ENCODE measurements at regions not wholly inside any gene's neighbourhood (a gene's known extent, or its start where the extent isn't known, plus 50 kb on each side); places are given as distances from the start of the nearest gene placed in this dataset.

DNA sequence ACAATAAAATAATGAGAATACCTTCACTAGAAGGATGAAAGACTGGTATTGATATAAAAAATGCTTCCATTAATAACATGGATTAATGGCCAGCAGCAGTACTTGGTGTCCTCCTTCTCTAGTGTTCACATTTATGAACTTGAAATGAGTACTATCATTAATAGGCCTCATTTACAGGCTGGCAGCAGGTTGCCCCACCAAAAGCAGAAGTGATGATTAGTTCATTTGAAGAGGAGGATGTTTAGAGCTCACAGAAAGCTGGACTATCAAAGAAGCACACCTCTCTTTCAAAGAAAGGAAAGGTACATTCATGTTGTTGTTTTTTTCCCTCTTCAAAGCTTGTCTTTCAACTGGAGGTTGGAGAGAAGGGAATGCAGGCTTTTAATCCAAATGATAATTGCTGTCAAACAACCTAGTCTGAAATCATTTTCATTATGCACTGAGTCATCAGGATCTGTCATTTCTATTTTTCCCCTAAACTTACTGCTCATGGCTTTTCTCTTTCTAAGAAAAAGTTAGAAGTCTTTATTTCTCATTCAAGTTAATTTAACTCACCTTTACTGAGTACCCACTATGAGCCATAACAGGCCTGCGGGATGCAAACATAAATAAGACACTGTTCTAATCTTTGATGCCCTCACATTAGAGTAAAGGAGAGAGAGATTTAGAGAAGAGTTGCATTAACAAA is 157.9 kb upstream of the GRIP1 start:
- ATAC-seq (ENCODE audit: low read depth) (no peak), DNase-seq (ENCODE audit: low spot score) (no peak)
- H3K9me3 ChIP-seq (ENCODE audit: severe bottlenecking): no peaks in the 10 kb centered on the region
- no peak overlapping the region for H3K4me3 ChIP-seq (ENCODE audit: severe bottlenecking)
- no peaks in the 10 kb centered on the region for H3K27me3 ChIP-seq (ENCODE audit: insufficient read depth, poor library complexity, severe bottlenecking)
- no peak overlapping the region for H3K27ac ChIP-seq (ENCODE audit: poor library complexity, severe bottlenecking)
- TF ChIP-seq, protein P1, sequence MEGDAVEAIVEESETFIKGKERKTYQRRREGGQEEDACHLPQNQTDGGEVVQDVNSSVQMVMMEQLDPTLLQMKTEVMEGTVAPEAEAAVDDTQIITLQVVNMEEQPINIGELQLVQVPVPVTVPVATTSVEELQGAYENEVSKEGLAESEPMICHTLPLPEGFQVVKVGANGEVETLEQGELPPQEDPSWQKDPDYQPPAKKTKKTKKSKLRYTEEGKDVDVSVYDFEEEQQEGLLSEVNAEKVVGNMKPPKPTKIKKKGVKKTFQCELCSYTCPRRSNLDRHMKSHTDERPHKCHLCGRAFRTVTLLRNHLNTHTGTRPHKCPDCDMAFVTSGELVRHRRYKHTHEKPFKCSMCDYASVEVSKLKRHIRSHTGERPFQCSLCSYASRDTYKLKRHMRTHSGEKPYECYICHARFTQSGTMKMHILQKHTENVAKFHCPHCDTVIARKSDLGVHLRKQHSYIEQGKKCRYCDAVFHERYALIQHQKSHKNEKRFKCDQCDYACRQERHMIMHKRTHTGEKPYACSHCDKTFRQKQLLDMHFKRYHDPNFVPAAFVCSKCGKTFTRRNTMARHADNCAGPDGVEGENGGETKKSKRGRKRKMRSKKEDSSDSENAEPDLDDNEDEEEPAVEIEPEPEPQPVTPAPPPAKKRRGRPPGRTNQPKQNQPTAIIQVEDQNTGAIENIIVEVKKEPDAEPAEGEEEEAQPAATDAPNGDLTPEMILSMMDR (IDR thresholded peaks at IDR 0.05; ENCODE audit: poor library complexity, severe bottlenecking): no peak
- no peaks in the 10 kb centered on the region for H3K36me3 ChIP-seq (ENCODE audit: low read depth)
- no peaks in the 10 kb centered on the region for H3K4me1 ChIP-seq (ENCODE audit: insufficient read depth, poor library complexity, severe bottlenecking)

DNA sequence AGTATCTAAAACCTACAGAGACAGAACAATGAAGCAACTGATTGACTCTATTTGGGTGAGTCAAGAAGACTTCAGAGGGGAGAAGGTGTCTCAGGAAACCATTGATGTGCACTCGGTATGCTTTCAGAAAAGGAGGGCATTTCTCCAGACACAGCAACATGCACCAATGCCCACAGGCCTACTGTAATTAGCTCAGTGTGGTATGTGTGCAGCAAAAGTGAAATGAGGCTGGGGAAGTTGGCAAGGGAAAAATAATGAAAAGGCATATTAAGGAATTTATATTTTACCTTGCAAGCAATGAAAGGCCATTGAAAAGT is 158.4 kb upstream of the GRIP1 start:
- H3K27ac ChIP-seq (ENCODE audit: poor library complexity, severe bottlenecking): no peak overlapping the region
- TF ChIP-seq, protein P1 (IDR thresholded peaks at IDR 0.05; ENCODE audit: poor library complexity, severe bottlenecking): no peak
- no peak overlapping the region for H3K4me3 ChIP-seq (ENCODE audit: severe bottlenecking)
- ATAC-seq (ENCODE audit: low read depth) (no peak), DNase-seq (ENCODE audit: low spot score) (no peak)
- H3K9me3 ChIP-seq (ENCODE audit: severe bottlenecking): no peaks in the 10 kb centered on the region
- H3K27me3 ChIP-seq (ENCODE audit: insufficient read depth, poor library complexity, severe bottlenecking): no peaks in the 10 kb centered on the region
- H3K4me1 ChIP-seq (ENCODE audit: insufficient read depth, poor library complexity, severe bottlenecking): no peaks in the 10 kb centered on the region
- no peaks in the 10 kb centered on the region for H3K36me3 ChIP-seq (ENCODE audit: low read depth)

DNA sequence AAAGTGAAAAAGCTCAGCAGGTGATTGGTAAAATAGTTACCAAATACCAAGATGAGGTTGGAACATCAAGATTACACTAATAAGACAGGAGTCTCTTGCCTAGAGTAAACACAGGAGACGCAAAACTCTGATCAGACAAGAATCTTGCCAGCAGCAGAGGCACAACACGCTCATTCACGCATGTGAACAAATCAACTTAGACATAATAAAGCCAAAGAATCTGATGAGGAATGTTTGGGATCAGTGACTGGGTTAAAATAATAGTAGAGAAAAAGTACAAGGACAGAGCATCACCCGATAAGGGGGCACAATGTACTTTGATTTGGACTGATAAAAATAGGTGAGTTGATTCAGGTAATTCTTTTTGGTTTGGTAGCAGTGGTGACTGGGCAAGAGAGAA is 159.5 kb upstream of the GRIP1 start:
- no peaks in the 10 kb centered on the region for H3K36me3 ChIP-seq (ENCODE audit: low read depth)
- no peak for ATAC-seq (ENCODE audit: low read depth)

DNA sequence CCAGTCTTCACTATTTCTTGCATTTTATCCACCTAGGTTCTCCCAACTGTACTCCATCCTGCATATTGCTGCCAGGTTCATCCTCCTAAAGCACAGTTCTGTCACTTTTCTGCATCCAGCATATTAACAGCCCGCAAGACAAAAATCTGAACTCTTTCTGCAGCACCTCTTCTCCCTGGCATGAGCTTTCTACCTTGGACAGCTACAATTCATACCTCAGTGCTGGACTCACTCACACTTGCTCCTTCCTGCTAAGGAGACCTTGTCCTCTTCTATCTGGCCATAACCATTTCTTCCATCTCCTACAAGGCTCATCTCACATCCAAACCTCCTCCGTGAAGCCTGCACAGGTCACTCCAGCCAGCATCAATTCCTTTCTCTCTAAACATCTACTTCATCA is 170.1 kb upstream of the GRIP1 start:
- no peak for DNase-seq (ENCODE audit: low spot score)
- TF ChIP-seq, protein P1 (IDR thresholded peaks at IDR 0.05; ENCODE audit: poor library complexity, severe bottlenecking): no peak
- ATAC-seq (ENCODE audit: low read depth): no peak
- Histone ChIP-seq H3K9me3 (ENCODE audit: severe bottlenecking) (no peaks in the 10 kb centered on the region), H3K4me3 (ENCODE audit: severe bottlenecking) (no peak overlapping the region), H3K27ac (ENCODE audit: poor library complexity, severe bottlenecking) (no peak overlapping the region), H3K36me3 (ENCODE audit: low read depth) (no peaks in the 10 kb centered on the region), H3K27me3 (ENCODE audit: insufficient read depth, poor library complexity, severe bottlenecking) (no peaks in the 10 kb centered on the region), H3K4me1 (ENCODE audit: insufficient read depth, poor library complexity, severe bottlenecking) (no peaks in the 10 kb centered on the region)

More for the DNA sequence above, 159.5 kb upstream of the GRIP1 start:
- no peaks in the 10 kb centered on the region for H3K9me3 ChIP-seq (ENCODE audit: severe bottlenecking)
- no peaks in the 10 kb centered on the region for H3K4me1 ChIP-seq (ENCODE audit: insufficient read depth, poor library complexity, severe bottlenecking)
- no peak overlapping the region for H3K27ac ChIP-seq (ENCODE audit: poor library complexity, severe bottlenecking)
- no peak for DNase-seq (ENCODE audit: low spot score)
- no peak overlapping the region for H3K4me3 ChIP-seq (ENCODE audit: severe bottlenecking)
- TF ChIP-seq, protein P1 (IDR thresholded peaks at IDR 0.05; ENCODE audit: poor library complexity, severe bottlenecking): no peak
- no peaks in the 10 kb centered on the region for H3K27me3 ChIP-seq (ENCODE audit: insufficient read depth, poor library complexity, severe bottlenecking)

DNA sequence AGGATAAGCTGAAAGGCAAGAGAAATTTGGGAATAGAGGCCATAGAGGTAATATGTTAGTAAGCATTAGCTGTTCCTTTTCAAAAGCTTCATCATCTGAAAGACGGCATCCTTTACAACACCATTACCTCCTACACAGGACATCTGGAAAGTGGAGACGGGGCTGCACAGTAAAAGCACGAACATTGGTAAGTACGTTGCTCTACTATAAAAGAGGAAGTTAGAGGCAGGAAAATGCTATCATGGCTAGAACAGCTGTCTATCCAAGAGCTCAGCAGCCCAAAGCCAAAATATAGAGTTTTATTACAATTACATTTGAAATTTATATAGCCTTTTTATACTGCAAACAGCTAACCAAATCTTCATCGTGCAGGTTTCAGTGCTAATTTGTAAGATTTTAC is 172.3 kb upstream of the GRIP1 start:
- Histone ChIP-seq H3K36me3 (ENCODE audit: low read depth) (no peaks in the 10 kb centered on the region), H3K27me3 (ENCODE audit: insufficient read depth, poor library complexity, severe bottlenecking) (no peaks in the 10 kb centered on the region), H3K9me3 (ENCODE audit: severe bottlenecking) (no peaks in the 10 kb centered on the region), H3K27ac (ENCODE audit: poor library complexity, severe bottlenecking) (no peak overlapping the region), H3K4me1 (ENCODE audit: insufficient read depth, poor library complexity, severe bottlenecking) (no peaks in the 10 kb centered on the region), H3K4me3 (ENCODE audit: severe bottlenecking) (no peak overlapping the region)
- ATAC-seq (ENCODE audit: low read depth): no peak
- DNase-seq (ENCODE audit: low spot score): no peak
- TF ChIP-seq, protein P1 (IDR thresholded peaks at IDR 0.05; ENCODE audit: poor library complexity, severe bottlenecking): no peak
